Keratinocyte (primary cell): ENCODE measurements at regions not wholly inside any gene's neighbourhood (a gene's known extent, or its start where the extent isn't known, plus 50 kb on each side); places are given as distances from the start of the nearest gene placed in this dataset.

Experiments used
- DNase-seq: peaks from one replicate; pipeline ENCODE4 v3.0.0-alpha.2; 2011; ENCODE audit warnings: low read depth, missing footprints, low spot score
- FAIRE-seq: peaks from 2 replicates; lab custom pipeline; 2011; peaks lifted over from hg19 to GRCh38; lab: Jason Lieb, UNC
- H2AFZ ChIP-seq: 2 replicates; pipeline ENCODE4 v1.6.0; 2012; ENCODE audit warnings: low read length, control low read depth, inconsistent platforms; ENCODE audit not compliant: control insufficient read depth
- H3K27ac ChIP-seq: 2 replicates; pipeline ENCODE4 v1.5.1; 2011; ENCODE audit warnings: low read length; ENCODE audit not compliant: control insufficient read depth, insufficient read depth
- H3K27me3 ChIP-seq: 3 replicates; pipeline ENCODE4 v1.6.0; 2011; ENCODE audit warnings: low read length; ENCODE audit not compliant: control insufficient read depth, insufficient read depth; ENCODE audit errors: extremely low read depth
- H3K36me3 ChIP-seq, 2 experiments: 2 replicates in 1 of 2; 3 replicates in 1 of 2; pipeline ENCODE4 v1.5.1; 2011; ENCODE audit warnings: low read length in 2 of 2, mild to moderate bottlenecking in 1 of 2; ENCODE audit not compliant: control insufficient read depth in 2 of 2, insufficient read depth in 2 of 2; ENCODE audit errors: extremely low read depth in 1 of 2
- H3K4me1 ChIP-seq: 3 replicates; pipeline ENCODE4 v1.5.1; 2011; ENCODE audit warnings: low read length; ENCODE audit not compliant: control insufficient read depth, insufficient read depth; ENCODE audit errors: extremely low read depth
- H3K4me2 ChIP-seq: 3 replicates; pipeline ENCODE4 v1.6.0; 2011; ENCODE audit warnings: low read depth, low read length; ENCODE audit not compliant: control insufficient read depth, insufficient read depth; ENCODE audit errors: extremely low read depth
- H3K4me3 ChIP-seq, 3 experiments: fragments of 200-600 bp in 1 of 3; sonication (generic) in 1 of 3; 2 replicates in 2 of 3; 3 replicates in 1 of 3; pipeline ENCODE4 v1.5.1; 2011 to 2016; ENCODE audit warnings: low read length in 3 of 3, mild to moderate bottlenecking in 3 of 3, control low read depth in 2 of 3, inconsistent platforms in 1 of 3, low read depth in 1 of 3, mixed read lengths in 1 of 3, mixed run types in 1 of 3, moderate library complexity in 1 of 3; ENCODE audit not compliant: control insufficient read depth in 2 of 3, insufficient read depth in 2 of 3; ENCODE audit errors: extremely low read depth in 1 of 3
- H3K79me2 ChIP-seq: 2 replicates; pipeline ENCODE4 v1.6.0; 2012; ENCODE audit warnings: low read length; ENCODE audit not compliant: control insufficient read depth, insufficient read depth
- H3K9ac ChIP-seq: 3 replicates; pipeline ENCODE4 v1.6.0; 2011; ENCODE audit warnings: low read length; ENCODE audit not compliant: control insufficient read depth, insufficient read depth; ENCODE audit errors: extremely low read depth
- H3K9me1 ChIP-seq: 3 replicates; pipeline ENCODE4 v1.6.0; 2011; ENCODE audit warnings: low read length; ENCODE audit not compliant: control insufficient read depth, insufficient read depth; ENCODE audit errors: extremely low read depth
- H3K9me3 ChIP-seq: 2 replicates; pipeline ENCODE4 v1.5.1; 2012; ENCODE audit warnings: low read depth, low read length; ENCODE audit not compliant: control insufficient read depth
- H4K20me1 ChIP-seq: 3 replicates; pipeline ENCODE4 v1.6.0; 2011; ENCODE audit warnings: low read length; ENCODE audit not compliant: control insufficient read depth, insufficient read depth; ENCODE audit errors: extremely low read depth
- EZH2 ChIP-seq: IDR thresholded peaks from one replicate; pipeline ENCODE4 v1.6.1; 2012; ENCODE audit warnings: inconsistent platforms, mild to moderate bottlenecking, low read length, moderate library complexity
- dilution Hi-C: fragments of 300-500 bp; cut with MboI; formaldehyde crosslinking; loops from one replicate; pipeline ENCODE4 v1.7.0; 2020; ENCODE audit warnings: low sequenced_read_pairs; ENCODE audit not compliant: extremely low pct_ligation_motif_present
- TF ChIP-seq, protein P1 (sequence below), 3 experiments: IDR thresholded peaks in 1 of 3; conservative IDR thresholded peaks in 1 of 3; optimal IDR thresholded peaks in 1 of 3; 2 replicates in 2 of 3; 3 replicates in 1 of 3; pipeline versions ENCODE3 to v1.5.1; 2011; ENCODE audit warnings: low read length in 3 of 3, mild to moderate bottlenecking in 3 of 3, moderate library complexity in 2 of 3, control low read depth in 1 of 3, inconsistent platforms in 1 of 3; ENCODE audit not compliant: insufficient read depth in 2 of 3; ENCODE audit errors: extremely low read depth in 1 of 3

DNA sequence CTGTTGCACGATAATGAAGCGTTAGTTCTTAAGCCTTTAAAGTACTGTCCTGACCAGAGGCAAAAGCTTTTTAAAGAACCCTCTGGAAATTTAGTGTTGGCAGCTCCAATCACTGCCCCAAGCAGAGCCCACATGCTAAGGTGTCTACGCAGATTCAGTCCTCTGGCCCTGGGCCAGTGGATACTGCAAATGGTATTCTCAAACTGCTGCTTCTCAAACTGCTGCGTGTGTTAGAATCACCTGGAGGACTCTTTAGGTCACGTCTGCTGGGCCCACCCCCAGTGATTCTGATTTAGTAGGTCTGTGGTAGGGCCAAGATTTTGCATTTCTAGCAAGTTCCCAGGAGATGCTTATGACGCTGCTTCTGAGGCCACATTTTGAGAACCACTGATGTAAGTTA lies 96.0 kb upstream of the CCDC28A start:
- Histone ChIP-seq H3K79me2 (peaks cover 93% of the 10 kb centered on the region), H3K9me1 (no peaks in the 10 kb centered on the region), H3K4me3 (no peak overlapping the region), H3K27me3 (no peaks in the 10 kb centered on the region), H3K9me3 (no peaks in the 10 kb centered on the region), H3K4me1 (peaks cover 10% of the 10 kb centered on the region), H4K20me1 (no peaks in the 10 kb centered on the region), H3K4me2 (no peak overlapping the region), H2AFZ (no peak overlapping the region), H3K9ac (no peak overlapping the region), H3K27ac (no peak overlapping the region), H3K36me3 (no peaks in the 10 kb centered on the region)
- no peak for TF ChIP-seq EZH2
- TF ChIP-seq, protein P1, sequence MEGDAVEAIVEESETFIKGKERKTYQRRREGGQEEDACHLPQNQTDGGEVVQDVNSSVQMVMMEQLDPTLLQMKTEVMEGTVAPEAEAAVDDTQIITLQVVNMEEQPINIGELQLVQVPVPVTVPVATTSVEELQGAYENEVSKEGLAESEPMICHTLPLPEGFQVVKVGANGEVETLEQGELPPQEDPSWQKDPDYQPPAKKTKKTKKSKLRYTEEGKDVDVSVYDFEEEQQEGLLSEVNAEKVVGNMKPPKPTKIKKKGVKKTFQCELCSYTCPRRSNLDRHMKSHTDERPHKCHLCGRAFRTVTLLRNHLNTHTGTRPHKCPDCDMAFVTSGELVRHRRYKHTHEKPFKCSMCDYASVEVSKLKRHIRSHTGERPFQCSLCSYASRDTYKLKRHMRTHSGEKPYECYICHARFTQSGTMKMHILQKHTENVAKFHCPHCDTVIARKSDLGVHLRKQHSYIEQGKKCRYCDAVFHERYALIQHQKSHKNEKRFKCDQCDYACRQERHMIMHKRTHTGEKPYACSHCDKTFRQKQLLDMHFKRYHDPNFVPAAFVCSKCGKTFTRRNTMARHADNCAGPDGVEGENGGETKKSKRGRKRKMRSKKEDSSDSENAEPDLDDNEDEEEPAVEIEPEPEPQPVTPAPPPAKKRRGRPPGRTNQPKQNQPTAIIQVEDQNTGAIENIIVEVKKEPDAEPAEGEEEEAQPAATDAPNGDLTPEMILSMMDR (optimal IDR thresholded peaks at IDR 0.05 in 1 of 3, IDR thresholded peaks at IDR 0.05 in 1 of 3, conservative IDR thresholded peaks at IDR 0.05 in 1 of 3; ENCODE audit: extremely low read depth in 1 of 3, insufficient read depth in 2 of 3, low read length in 3 of 3): no peak
- FAIRE-seq (no peak), DNase-seq (no peak)
- dilution Hi-C loops: no loop called here

DNA sequence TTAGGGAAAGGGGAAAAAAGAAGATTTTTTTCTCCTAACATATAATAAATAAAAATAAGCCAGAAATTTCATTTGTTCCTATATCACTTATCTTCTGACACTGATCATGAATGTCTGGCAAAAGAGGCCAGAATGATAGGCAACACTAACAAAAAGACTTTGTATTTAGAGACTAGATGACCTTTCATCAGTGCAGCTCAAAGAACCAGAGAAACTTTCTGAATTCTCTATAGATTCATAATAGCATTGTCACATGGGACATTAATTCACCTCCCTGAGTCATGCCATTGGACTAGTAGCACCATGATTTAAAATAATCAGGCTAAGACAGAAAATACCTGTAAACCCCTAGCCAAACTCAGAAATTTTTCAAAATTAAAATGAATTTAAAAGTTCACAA lies 95.4 kb upstream of the CCDC28A start:
- Histone ChIP-seq H4K20me1 (no peaks in the 10 kb centered on the region), H2AFZ (no peak overlapping the region), H3K9me3 (no peaks in the 10 kb centered on the region), H3K4me2 (no peak overlapping the region), H3K9ac (no peak overlapping the region), H3K4me3 (no peak overlapping the region), H3K27ac (no peak overlapping the region), H3K79me2 (peaks cover 93% of the 10 kb centered on the region), H3K27me3 (no peaks in the 10 kb centered on the region), H3K9me1 (no peaks in the 10 kb centered on the region), H3K4me1 (peaks cover 16% of the 10 kb centered on the region), H3K36me3 (no peaks in the 10 kb centered on the region)
- DNase-seq (no peak), FAIRE-seq (no peak)
- dilution Hi-C loops: no loop called here
- TF ChIP-seq, protein P1 (optimal IDR thresholded peaks at IDR 0.05 in 1 of 3, IDR thresholded peaks at IDR 0.05 in 1 of 3, conservative IDR thresholded peaks at IDR 0.05 in 1 of 3; ENCODE audit: extremely low read depth in 1 of 3, insufficient read depth in 2 of 3, low read length in 3 of 3): no peak
- TF ChIP-seq EZH2: no peak
